CD4-positive, alpha-beta T cell treated with Interleukin-6 for 4 hours (primary cell): ENCODE measurements at regions not wholly inside any gene's neighbourhood (a gene's known extent, or its start where the extent isn't known, plus 50 kb on each side); places are given as distances from the start of the nearest gene placed in this dataset.
"Not testable (repeated sequence)": the region's sequence is repeated elsewhere in the genome, so short reads cannot be mapped to it uniquely, and the experiment has no call there.

Experiments used
- DNase-seq: peaks from one replicate; pipeline ENCODE4 v3.0.0-alpha.2; 2020; ENCODE audit warnings: mixed read lengths

DNA sequence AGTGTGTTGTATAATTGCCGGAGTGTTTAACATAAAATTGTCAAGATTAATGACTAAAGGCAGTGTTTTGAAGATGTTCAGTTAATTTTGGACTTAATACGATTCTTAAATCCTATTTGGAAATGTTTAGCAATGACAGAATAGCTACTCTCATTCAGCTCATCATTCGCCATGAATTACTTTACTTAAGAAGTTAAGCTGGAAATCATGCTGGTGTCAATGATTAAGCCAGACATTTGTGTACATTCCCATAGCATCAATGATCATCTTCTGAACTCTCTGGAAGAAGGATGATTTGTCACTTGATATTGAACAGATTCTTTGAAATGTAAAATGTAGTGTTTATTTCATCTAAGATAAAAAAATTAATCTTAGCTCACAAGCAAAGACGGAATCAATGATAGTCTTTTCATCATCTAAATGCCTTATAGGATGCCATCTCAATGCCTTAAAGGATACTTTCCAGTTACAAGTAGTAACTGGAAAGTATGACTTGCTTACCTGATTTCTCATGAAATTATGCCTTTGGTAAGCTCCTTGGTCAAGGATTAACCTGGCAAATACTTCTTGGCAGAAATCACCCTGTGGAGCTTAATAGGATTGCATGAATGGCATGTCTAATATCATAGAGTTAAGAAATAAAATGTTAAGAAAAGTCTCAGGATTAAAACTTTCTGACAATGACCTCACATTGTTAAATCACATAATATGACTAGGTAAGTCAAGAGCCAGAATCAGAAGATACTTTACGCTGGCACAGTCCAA is 515.5 kb upstream of the AGA start:
- no peak for DNase-seq

DNA sequence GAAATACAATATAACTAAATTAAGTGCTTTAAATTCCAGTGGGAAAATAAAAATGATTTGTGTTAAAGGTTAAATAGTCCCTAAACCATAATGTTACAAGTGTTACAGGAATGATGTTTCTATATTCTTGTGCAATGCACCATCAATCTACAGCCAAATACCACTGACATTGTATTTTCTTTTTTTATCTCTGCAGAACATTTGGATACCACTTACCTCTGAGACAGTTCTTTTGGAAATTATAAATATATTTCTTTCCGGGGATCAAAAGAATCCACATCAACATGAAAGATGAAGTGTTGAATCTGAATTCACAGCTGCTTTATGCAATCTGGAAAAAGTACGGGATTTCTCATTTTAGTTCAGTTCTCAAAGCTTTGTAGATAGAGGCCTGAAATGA is 518.3 kb upstream of the AGA start:
- no peak for DNase-seq

DNA sequence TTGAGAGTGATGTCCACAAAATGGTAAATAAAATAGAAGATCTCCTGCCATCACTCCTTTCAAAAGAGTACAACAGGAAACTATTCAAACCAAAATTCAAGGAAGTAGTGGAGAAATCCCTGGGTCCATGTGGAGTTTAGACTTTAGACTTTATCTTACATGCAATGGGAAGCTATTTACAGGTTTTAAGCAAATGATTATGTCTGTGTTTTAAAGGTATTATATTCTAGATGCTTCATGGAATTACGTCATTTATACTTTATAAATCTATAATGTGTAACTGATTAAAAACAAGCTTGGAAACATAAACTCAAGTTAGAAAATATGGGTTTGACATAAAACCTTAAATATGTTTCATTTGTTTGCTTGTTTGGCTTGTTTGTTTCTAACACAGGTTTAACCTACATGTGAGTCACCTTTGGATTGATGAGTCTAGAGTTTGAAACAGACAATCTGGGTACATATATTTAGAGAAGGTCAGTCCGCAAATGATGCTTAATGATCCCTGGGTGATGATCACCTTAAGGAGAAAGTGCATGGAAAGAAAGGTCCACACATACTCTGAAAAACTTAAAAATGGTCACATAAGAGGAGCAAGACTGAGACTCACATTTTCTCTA is 519.6 kb upstream of the AGA start:
- no peak for DNase-seq

DNA sequence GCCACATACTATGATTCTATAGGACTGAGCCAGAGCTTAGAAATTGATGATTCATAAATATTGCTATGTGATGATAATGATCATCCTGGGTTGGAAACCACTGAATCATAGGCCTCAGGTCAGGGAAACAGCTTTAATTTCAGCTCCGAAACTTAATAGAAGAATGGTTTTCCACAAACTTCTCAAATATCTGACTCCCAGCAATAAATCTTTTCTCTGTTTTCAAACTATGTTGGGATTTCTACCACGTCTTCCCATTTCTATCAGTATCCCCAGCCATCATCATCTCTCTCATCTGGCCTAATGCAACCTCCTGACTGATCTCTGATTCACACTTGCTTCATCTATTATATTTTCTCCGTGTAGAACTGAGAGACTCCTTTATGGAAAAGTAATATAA is 521.8 kb upstream of the AGA start:
- no peak for DNase-seq

DNA sequence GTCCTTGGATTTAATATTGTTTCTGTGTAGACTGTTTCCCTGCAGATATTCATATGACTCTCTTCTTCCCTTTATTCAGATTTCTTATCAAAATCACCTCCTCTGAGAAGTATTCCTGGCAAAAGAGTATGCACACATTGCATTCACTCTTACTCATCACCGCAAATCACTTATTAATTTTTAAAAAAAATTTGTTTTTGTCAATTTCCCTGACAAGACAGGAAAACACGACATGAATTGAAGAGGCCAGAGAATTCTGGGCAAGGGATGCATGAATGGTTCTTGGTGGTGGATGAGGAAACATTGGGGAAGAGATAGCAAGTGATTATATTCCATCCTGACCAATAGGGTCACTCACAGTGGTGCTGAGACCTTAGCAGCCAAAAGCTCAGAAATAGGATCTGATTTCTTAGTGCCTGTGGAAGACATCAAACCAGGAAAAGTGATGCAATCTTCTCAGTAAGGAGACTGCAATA is 522.5 kb upstream of the AGA start:
- DNase-seq: no peak

DNA sequence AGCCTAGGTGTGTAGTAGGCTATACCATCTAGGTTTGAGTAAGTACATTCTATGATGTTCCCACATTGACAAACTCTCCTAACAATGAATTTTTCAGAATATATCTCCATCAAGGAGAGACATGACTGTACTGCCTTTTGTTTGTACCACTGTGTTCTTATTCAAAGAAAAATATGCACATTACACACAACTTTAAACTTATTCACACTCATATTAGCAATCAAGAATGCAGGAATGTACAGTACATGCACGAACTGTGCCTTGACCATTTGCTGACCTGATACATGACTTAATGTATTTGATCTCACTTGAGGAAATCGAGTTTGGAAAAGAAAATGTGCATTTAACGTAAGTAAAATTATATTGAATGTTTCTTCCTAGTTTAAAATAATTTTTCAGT is 525.1 kb upstream of the AGA start:
- DNase-seq: no peak

DNA sequence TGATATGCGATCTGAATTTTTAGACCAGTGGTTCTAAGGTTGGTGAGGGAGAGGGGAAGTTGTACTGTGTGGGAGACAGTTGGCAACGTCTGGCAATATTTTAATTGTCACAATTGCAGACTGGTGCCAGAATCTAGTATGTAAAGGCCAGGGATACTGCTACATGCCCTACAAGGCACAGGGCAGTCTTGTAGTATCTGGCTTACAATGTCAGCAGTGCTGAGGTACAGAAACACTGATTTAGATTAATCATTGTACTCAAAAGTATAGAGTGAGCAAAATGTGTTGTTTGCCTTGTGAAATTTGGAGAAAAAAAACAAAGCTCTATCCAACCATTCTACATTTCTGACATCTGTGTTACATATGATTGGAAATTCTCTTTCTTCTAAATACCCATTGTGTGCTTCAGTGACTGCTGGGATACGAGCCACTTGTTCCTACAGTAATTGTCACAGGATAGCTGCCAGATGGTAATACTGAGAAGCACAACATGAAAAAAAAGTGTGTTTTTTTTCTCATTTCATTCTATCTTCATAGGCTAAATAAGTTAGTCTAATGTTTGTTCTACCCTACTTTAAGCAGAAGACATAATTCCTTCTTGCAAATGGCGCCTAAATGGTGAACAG is 526.7 kb upstream of the AGA start:
- no peak for DNase-seq

DNA sequence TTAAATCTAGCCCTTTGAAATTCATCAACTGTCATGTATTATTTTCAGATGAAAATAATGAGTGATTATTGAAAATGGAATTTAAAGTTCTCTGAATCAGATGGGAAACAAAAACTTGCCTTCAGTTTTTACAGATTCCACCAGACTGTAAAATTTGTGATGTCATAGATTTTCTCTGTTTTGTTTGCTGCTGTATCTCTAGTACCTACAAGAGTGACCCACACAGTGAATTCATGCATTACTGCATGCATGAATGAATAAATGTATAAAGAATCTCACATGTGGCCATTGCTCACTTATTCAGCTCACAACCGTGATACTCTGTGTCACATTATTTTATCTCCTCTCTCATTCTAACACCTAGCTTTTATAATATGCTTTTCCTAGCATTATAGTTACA is 532.2 kb upstream of the AGA start:
- no peak for DNase-seq

DNA sequence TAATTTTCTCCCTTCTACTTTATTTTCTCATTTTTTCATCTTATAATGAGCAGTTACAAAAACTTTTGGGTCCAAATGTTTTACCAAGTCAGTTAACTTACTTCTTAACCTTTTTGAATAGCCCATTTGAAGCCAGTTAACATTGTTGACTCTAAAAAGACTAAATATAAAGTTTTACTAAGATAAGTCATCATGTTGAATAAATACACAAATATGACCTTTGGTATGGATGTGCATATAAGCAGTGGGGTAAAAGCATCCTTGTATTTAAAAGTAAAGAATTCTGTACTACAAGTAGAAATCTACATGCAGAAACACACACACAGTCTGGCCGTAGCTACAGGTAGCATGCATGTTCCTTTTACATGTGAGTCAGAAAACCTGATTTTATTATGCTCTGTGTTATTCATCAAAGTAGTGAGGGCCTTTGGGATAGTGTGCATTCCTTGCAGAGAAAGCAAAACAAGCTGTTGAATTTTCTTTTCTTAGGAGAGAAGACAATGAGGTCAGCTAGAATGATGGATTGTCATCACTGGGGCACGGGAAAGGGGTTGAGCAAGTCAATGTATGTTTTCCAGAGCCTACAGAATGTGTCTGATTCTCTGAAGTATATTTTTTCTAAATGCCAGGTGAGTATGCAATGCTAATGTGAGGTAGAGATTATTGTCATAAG is 533.2 kb upstream of the AGA start:
- DNase-seq: no peak

DNA sequence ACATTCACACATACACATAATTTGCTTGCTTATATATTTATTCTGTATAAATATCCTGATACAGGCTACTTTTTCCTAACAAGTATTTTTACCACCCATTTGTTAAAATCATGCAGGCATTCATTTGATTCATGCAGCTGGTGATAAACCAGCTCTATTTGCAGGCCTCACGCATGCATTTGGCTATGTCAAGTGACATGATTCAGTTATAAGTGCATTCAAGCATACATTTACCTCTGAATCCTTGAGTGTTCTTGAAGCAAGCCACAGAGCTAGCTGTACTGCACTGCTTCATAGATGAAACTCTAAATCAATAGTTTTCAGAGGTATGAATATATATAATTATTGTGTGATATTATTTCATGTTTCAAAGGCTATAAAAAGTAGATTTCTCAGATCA is 544.0 kb upstream of the AGA start:
- DNase-seq: no peak

DNA sequence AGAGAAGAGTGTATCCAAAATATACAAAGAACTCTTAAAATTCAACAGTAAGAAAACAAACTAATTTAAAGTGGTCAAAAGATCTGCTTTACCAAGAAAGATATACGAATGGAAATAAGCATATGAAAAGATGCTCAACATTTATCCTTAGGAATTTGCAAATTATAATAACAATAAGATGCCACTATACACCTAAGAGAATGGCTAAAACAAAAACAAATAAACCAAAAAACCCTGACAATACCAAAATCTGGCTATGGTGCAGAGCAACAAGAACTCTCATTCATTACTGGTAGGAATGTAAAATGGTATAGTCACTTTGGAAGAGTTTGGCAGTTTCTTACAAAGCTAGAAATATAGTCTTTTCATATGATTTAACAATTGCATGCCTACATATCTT is 545.7 kb upstream of the AGA start:
- DNase-seq: no peak

DNA sequence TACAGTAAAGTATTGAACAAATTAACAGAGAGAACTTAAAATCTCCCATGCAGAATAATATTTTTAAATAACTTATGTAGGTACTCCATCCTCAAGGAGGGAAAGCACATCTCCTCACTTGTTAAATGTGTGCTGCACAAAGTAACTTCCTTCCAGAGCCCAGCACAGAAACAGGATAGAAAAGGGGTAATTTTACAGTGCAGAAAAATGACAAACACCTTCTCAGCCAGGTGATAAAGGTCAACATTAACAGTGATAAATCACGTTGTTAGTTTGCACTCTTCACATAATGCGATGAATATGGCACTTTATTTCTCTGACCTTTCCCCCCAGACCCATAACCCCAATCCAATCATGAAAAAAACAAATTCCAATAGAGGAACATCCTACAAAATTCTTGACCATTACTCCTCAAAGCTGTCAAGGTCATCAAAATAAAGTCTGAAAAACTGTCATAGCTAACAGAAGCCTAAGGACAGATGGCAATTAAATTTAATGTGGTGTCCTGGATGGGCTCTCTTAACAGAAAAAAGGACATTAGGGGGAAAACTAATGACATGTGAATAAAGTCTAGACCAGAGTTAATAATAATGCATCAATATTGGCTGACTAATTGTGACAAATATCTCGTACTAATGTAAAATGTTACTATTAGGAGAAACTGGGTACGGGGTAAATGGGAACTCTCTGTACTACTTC is 547.4 kb upstream of the AGA start:
- DNase-seq: no peak

DNA sequence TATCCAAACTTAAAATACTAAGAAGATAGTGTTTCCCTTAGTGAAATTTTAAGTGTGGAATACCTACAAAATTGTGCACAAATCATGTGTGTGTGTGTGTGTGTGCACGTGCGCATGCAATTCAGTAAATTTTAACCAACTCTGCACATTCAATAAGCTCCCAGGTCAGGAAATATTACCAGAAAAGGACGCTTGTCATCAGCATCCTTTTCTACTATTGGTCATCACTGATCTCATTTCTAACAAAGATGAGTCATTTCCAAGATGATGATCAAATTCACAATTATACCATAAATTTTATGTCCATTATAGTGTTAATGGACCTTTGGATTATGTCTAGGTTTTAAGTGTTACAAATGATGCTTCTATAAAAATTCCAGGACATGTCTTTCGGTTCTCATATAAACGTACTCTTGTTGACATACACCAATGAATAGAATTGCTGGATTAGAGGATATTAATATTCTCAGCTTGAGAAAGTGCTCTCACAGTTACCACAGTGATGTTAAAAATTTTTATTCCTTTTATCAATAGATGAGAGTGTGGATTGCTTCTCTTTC is 560.9 kb upstream of the AGA start:
- no peak for DNase-seq

DNA sequence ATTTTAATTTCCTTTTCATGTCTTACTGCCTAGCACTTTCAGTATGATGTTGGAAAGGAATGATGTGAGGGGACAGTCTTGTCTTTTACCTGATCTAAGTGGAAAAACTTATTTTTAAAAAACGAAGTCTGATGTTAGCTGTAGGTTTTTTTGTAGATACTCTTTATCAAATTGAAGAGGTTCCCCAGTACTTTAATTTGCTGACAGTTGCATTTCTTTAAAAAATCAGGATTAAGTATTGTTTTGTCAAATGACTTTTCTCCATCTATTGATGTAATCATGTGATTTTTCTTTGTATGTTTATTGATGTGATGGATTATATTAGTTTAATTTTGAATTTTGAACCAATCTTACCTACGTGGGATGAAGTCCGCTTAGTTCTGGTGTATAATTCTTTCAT is 568.4 kb upstream of the AGA start:
- no peak for DNase-seq

DNA sequence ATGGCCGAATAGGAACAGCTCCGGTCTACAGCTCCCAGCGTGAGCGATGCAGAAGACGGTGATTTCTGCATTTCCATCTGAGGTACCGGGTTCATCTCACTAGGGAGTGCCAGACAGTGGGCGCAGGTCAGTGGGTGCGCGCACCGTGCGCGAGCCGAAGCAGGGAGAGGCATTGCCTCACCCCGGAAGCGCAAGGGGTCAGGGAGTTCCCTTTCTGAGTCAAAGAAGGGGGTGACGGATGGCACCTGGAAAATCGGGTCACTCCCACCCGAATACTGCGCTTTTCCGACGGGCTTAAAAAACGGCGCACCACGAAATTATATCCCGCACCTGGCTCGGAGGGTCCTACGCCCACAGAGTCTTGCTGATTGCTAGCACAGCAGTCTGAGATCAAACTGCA is 572.8 kb upstream of the AGA start:
- not testable (repeated sequence) for DNase-seq

DNA sequence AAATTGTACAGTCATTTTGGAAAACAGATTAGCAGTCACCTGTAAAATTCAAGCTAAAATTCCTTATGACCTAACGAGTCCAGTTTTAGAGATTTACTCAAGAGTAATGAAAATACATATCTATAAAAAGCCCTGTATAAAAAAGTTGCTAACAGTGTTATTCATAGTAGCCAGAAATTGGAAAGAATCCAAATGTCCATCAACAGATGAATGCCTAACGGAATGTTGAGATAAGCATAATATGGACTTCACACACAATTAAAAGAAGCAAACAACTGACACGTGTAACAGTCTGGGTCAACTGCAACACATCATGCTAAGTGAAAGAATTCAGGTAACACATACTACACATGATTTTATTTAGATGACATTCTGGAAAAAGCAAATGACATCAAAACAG is 584.8 kb upstream of the AGA start:
- no peak for DNase-seq

DNA sequence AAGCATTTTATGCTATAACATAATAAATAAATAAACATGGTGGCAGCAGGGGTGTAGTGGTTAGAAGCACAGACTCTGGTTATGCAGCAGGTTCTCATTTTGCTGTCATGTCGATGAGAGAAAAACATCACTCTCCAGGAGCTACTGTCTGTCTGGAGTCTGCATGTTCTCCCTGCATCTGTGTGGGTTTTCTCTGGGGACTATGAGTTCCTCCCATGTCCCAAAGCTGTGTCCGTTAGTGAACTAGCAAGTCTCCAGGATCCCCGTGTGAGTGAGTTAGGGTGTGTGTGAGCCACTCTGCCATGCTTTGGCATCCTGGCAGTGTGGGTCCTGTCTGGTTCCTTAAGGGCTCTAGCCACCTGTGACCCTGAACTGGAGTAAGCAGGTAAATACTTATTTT is 585.6 kb upstream of the AGA start:
- no peak for DNase-seq

DNA sequence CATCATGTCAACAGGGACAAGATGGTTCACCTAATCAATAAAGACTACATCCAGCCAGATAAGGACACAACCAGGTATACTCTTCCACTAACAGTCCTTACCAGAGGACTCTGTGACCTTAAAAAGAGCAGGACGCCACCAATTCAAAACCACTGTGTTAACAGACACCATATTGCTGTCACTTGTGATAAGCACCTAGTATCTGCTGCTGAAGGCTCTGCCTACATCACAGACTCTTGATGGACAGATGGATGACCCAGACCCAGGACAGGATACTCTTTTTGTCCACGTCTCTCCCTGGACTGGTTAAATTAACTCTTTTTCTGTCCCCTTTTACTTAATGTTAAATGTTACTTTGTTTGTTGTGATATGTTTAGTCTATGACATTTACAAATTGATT is 586.2 kb upstream of the AGA start:
- no peak for DNase-seq

DNA sequence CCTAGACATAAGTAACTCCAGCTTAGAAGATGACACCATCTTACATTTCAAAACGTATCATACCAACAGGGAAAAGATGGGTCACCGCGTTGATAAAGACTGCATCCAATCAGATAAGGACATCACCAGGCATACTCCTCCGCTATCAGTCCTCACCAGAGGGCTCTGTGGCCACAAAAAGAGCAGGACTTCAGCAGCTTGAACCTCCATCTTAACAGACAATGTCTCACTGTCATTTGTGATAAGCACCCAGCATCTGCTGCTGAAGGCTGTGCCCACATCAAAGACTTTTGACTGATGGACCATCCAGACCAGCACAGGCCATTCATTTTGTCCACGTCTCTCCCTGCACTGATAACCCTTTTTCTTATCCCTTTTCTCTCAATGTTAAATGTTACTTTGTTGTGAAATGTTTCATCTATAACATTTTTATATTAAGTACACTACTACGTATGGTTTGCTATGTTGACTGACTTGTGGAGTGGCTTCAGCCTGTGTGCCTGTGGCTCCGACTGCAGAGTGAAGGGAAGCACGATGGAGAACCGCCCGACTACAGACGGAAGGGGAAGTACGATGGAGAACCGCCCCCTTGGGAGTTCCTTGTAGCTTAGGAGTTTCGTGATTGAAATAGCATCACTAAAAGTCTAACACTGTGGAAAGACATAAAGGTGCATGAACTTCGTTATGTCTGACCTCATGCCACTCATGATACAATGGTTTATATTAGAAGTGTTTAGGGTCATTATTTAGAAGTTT is 595.4 kb upstream of the AGA start:
- DNase-seq: no peak

DNA sequence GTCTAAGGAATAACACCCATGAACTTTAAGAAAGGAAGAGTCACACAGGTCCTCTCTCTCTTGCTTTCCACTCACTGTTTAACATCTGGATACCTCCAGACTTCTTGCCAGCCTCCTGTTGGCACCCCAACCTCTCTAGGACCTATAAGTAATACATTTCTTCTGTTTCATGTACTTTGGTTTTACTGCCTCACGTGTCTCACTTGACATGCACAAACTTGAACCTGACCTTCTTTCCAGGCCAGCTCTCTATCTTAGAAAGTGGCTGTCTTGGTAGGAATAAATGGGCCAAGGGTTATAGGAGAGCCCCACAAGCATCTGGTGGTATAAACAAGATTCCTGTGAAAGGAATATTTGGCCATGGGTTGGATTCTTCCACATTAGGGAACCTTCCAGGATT is 614.8 kb upstream of the AGA start:
- no peak for DNase-seq

DNA sequence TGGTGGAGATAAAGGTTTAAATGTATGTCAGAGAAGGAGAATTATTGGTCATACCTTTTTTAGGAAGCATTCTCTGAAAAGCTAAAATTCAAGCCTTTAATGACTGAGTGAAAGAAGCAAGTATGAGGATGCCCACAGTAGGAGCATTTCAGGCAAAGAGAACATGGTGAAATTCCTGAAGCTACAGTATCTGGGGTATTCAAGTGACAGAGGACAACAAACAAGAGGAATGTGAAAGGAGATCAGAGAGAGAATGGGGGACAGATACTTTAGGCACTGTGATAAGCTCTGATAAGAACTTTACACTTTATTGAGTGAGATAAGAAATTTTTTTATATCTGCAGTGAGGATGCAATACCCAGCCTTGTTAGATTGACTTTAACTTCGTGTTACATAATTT is 621.3 kb upstream of the AGA start:
- DNase-seq: no peak

DNA sequence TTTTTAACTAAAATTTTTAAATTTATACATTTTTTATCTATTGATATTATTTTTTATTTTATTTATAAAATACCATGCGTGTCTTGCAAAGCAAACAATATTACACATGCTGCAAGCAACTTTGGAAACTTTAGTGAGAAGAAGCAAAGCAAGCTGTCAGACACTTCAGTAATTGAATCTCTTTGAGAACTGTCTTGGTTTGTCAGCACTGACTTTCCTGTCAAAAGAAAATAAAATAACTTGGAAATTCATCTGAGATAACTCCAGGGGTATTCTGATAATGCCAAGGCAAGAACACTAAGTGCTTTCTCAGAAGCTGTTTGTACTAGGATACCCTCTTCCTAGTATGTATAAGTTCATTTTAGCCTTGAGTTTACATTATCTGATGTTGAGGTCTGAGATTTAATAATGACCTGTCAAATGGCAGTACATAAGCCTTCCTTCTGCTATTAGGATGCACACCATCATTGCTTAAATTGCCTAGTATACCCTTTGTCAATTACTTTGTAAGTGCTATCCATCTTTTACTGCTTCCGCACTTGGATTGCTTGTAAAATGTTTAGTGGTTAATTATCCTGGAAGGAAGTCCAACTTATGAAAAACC is 624.2 kb upstream of the AGA start:
- no peak for DNase-seq
